ENCODE measurements at regions not wholly inside any gene's neighbourhood (a gene's known extent, or its start where the extent isn't known, plus 50 kb on each side); places are given as distances from the start of the nearest gene placed in this dataset.
"Not testable (repeated sequence)": the region's sequence is repeated elsewhere in the genome, so short reads cannot be mapped to it uniquely, and the experiment has no call there.

DNA sequence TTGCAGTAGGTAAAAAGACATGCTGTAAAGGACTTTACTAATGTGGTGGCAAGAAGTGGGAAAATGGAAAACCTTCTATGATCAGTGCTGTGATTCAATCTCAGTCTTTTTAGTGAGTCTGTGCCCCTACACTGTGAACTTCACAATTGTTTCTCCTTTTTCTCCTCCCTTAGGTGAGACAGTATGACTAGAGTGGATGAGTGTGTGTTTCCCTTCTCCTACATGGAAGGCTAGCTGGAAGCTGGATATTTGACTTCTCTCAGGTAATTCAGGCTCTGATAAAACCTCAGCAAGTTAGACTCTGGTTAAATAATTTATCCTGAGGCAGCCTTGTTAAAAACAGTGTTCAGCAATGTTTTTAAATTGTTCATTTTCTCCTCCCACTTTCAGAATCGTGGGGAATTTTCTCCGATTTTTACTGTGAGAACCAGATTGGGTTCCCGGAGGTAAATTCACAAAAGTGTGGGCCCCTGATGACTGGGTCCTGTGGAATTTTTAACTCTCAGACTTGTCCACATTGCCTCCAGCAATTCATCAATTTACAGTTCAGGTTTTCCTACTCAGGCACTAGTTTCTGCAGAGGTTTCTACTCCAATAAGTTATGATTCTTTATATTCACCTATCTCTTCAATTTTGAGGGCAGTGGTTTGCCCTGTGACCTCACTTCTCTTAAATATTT, 149.1 kb upstream of the PIK3R1 start:
- DNase-seq = no peak

DNA sequence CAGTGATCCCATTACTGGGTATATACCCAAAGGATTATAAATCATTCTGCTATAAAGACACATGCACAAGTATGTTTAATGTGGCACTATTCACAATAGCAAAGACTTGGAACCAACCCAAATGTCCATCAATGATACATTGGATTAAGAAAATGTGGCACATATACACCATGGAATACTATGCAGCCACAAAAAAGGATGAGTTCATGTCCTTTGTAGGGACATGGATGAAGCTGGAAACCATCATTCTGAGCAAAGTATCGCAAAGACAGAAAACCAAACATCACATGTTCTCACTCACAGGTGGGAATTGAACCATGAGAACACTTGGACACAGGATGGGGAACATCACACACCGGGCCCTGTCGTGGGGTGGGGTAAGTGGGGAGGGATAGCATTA, 150.2 kb upstream of the PIK3R1 start:
- not testable (repeated sequence) for DNase-seq

- DNase-seq = no peak
Measured at GRCh38 chr5:68060382-68060781, 155.2 kb upstream of the PIK3R1 start.

- DNase-seq = no peak
Measured at GRCh38 chr5:68057191-68057590, 158.4 kb upstream of the PIK3R1 start.

GRCh38 chr5:68055686-68056085, 159.9 kb upstream of the PIK3R1 start:
- no peak for DNase-seq

GRCh38 chr5:68054638-68055037, 160.9 kb upstream of the PIK3R1 start:
- no peak for DNase-seq

- DNase-seq = no peak
Measured at GRCh38 chr5:68053202-68053601, 162.4 kb upstream of the PIK3R1 start.

DNA sequence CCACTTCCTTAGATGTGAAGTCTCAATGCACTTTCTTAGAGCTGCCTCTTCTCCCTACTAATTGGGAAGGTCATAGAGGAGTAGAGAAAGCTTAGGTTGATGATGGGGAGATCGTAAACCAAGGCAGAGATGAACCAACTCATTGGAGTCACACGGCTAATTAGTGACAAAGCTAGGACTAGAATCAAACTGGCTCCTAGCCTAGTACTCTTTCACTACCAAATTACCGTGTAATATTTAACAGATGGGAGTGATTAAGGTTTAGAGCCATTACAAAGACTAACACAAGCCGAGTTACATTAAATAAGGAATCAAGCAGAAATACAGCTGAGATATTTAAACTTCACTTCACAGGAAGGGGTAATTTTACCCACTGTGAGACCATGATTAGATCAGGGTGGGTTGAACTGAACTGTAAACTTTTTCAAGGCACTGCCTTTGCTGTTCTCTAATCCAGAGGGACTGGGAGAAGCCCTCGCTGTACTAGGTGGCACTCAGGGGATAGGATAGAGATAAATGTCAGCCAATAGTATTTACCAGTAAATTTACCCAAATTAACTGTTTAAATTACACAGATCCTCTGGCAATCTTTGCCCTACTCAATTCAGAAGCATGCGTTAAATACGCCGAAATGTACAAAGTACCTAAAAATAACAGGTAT, 166.4 kb upstream of the PIK3R1 start:
- no peak for DNase-seq

- DNase-seq = no peak
Measured at GRCh38 chr5:68048516-68048915, 167.0 kb upstream of the PIK3R1 start.

- not testable (repeated sequence) for DNase-seq
Measured at GRCh38 chr5:68048054-68048453, 167.5 kb upstream of the PIK3R1 start.

- no peak for DNase-seq
Measured at GRCh38 chr5:68047035-68047434, 168.5 kb upstream of the PIK3R1 start.

GRCh38 chr5:68046445-68046844, 169.1 kb upstream of the PIK3R1 start:
- DNase-seq = no peak

- no peak for DNase-seq
Measured at GRCh38 chr5:68041293-68041692, 174.3 kb upstream of the PIK3R1 start.

- no peak for DNase-seq
Measured at GRCh38 chr5:68037546-68037945, 178.0 kb upstream of the PIK3R1 start.

DNA sequence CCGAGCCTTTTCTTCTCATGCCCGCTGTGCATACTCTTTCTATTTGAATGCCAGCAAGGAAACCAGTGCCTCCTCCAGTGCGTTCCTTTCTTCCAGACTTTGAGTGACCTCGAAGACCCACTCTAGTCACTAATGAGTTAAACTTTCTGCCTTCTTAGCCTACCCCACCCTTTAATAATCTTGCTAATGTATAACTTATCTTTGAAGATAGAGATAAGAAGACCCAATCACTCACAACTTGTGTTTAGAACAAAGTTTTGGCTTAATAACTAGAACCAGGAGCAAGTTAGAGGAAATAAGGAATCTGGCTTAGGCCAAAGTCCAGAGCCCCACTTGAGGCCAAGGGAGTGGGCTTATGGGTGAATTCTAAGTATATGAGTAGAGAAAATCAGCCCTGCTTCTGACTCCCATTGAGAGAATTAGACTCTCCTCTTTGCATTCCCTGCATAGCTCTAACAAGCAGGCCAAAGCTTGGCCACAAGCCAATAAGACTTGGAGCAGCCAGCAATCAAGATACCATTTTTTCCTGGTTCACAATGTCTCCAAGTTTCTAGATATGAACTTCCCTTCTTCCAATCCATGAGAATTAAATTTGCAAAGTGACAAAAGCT, 181.5 kb upstream of the PIK3R1 start:
- peak; percentile 11 for DNase-seq

DNA sequence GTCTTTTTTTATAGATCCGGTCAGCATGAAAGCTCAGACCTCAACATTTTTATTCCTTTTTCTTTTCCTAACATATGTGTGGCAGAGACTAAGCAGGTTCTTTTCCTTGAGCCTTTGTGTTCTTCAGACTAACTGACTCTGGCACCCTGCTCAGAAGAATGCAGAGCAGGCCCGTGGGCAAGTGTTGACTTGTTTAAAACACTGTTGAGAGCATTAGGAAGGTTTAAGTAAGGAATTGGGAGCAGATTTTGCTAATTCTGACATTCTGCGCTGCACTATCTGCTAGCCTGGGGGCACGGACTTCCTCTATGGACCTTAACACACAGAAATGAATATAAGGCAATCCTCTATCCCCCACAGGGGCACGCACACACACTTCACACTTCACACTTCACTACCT, 182.5 kb upstream of the PIK3R1 start:
- no peak for DNase-seq

GRCh38 chr5:68032216-68032762, 183.3 kb upstream of the PIK3R1 start:
- DNase-seq = no peak

DNA sequence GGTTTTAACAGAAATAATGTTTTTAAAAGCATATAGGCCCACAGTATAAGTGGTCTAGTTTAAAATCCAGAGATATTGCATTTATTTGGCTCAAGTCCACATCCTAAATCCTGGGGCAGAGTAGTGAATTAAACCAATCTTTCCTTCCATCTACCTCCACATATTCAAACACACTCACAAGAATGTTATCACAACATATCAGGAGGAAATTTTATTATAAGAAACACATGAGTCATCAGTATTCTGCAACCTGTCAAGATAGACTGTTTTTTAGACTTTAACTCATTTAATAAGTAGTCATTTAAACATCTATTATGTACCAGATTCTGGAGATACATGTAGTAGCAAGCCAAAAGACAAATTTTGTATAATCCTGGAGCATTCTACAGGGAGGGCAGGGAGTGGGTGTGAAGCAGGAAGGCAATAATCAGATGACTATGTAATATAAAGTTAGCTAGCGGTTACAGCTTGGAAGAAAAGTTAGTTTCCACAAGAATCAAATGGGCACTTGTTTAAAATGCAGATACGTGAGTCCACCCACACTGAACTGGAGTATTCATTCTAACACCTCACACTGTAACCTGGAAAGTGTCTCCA, 187.3 kb upstream of the PIK3R1 start:
- no peak for DNase-seq

DNA sequence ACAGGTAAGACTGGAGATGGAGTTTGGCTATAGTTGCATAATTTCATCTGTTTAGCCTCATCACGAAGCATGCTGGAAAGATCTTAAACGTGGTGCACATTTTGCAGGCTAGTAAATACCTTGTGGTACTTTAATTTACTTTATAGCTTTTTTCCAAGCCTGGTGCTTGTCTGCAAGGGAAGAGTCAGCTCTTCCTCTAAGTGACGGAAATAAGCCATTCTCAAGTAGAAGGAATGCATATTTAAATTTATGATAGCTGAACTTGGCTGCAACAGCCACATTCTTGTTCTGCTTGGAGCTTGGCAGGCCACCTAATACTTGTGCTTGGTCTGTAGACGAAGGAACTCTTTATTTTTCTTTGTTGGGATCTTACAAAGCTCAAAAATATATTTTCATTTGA, 188.0 kb upstream of the PIK3R1 start:
- DNase-seq = no peak

GRCh38 chr5:68026092-68026885, 189.3 kb upstream of the PIK3R1 start:
- DNase-seq = no peak

DNA sequence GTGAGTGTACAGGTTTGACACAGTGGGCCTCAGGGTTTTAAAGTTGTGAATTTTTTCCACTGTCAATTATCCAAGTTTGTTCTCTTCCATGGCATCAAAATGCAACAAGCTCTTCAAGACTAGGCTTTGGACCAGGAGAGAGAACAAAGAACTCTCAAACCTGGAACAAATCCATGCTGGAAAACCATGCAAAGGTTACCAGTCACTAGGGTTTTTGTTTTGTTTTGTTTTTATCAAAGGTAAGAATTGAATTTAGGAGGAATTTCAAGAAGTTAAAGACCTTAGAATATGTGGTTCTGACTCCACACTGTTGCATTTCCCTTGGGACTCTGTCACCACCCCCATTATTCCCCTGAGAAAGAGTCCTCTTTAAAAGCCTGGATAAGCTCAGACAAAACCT, 191.1 kb upstream of the PIK3R1 start:
- no peak for DNase-seq

GRCh38 chr5:68021916-68022315, 193.6 kb upstream of the PIK3R1 start:
- DNase-seq = no peak

GRCh38 chr5:68021227-68021626, 194.3 kb upstream of the PIK3R1 start:
- DNase-seq = no peak
